ENCODE measurements at regions not wholly inside any gene's neighbourhood (a gene's known extent, or its start where the extent isn't known, plus 50 kb on each side); places are given as distances from the start of the nearest gene placed in this dataset.
"Not testable (repeated sequence)": the region's sequence is repeated elsewhere in the genome, so short reads cannot be mapped to it uniquely, and the experiment has no call there.

GRCh38 chr1:206256935-206257334 lies 53.6 kb downstream of the SRGAP2 start:
- DNase-seq = not testable (repeated sequence)

GRCh38 chr1:206261473-206261872 lies 58.1 kb downstream of the SRGAP2 start:
- DNase-seq = not testable (repeated sequence)

- not testable (repeated sequence) for DNase-seq
Measured at GRCh38 chr1:206262424-206262823, 59.1 kb downstream of the SRGAP2 start.

GRCh38 chr1:206264916-206265315 lies 61.6 kb downstream of the SRGAP2 start:
- not testable (repeated sequence) for DNase-seq

- not testable (repeated sequence) for DNase-seq
Measured at GRCh38 chr1:206271153-206271552, 67.8 kb downstream of the SRGAP2 start.

- DNase-seq = not testable (repeated sequence)
Measured at GRCh38 chr1:206273104-206273503, 69.8 kb downstream of the SRGAP2 start.

DNA sequence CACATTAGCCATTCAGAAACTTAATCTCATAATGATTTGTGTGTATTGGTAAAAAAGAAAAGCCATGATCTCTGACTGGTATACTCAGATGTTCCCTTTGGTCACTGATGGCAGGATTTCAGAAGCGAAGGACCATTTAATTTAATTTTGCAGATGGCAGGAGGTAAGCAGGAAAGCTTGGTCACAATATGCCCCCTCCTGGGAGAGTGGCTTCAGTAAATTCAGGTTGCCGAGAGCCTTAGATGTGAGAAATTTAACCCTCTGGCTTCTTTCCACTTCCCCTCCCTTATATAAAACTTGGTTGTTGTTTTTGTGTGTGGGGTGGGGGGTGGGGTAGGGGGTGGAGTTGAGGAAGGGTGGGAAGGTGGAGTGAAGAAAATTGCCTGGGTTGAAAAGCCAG lies 72.8 kb downstream of the SRGAP2 start:
- not testable (repeated sequence) for DNase-seq

DNA sequence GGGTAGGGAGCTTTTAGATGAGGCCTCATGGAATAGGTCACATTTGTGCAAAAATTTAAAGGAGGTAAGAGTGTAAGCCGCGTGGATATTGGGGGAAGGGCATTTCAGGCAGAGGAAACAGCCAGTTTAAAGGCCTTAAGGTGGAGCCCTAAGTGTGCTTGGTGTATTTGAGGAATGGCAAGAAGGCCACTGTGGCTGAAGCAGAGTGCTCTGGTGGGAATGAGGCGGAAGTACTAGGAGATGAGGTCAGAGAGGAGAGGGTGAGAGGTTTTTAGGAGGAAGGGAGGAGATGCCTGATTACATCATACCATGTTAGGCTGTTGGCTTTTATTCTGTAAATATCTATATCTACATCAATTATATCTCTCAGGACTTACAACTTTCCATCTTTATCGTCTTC lies 75.3 kb downstream of the SRGAP2 start:
- DNase-seq = not testable (repeated sequence)

DNA sequence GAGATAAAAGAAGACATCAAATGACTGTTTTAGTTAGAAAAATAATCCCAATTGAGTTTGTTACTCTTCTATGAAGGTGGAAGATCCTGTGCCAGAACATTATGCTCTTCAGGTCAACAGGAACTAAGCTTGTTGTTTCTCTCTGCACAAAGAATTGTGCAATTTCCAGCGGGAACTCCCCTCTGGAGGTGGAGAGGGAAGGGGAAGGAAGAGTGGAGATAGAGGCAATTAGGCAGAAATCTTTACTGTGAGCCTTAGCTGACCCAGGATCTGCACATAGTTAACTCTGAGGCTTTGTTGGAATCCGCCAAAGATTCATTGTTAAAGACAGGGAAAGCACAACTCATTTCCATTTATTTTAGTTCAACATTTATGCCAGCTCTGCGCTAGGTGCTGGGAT lies 77.3 kb downstream of the SRGAP2 start:
- DNase-seq = not testable (repeated sequence)

DNA sequence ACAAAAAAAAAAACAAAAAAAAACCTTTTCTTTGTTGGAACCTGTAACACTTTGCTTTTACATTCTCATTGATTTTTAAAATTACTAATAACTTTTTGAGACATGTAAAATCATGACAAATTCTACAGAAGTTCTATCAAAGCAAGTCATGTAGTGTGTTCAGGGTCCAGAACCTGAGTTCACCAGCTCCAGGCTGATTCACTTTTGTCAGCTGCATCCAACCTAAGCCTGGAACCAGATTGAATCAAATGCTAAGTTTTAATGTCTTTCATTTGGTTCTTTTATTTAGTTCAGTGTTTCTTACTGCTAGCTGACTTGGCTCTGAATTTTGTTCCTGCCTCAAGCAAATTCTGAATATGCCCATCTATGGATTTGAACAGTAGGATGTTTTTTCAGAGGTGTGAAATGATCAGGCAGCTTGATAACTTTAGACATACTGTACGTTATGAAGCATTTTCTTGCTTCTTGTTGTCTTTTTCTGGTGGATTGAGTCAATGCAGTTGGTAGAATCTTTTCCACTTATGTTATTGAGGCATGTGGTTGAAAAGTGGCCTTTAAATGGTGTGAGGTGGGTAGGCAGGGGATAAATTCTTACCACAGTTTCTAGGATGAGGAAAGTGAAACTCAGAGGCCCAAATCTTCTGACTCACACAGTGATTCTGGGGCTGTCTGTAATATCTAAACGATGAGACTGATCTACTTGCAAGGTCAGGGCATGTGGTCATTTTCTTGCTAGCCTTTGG lies 78.7 kb downstream of the SRGAP2 start:
- not testable (repeated sequence) for DNase-seq

DNA sequence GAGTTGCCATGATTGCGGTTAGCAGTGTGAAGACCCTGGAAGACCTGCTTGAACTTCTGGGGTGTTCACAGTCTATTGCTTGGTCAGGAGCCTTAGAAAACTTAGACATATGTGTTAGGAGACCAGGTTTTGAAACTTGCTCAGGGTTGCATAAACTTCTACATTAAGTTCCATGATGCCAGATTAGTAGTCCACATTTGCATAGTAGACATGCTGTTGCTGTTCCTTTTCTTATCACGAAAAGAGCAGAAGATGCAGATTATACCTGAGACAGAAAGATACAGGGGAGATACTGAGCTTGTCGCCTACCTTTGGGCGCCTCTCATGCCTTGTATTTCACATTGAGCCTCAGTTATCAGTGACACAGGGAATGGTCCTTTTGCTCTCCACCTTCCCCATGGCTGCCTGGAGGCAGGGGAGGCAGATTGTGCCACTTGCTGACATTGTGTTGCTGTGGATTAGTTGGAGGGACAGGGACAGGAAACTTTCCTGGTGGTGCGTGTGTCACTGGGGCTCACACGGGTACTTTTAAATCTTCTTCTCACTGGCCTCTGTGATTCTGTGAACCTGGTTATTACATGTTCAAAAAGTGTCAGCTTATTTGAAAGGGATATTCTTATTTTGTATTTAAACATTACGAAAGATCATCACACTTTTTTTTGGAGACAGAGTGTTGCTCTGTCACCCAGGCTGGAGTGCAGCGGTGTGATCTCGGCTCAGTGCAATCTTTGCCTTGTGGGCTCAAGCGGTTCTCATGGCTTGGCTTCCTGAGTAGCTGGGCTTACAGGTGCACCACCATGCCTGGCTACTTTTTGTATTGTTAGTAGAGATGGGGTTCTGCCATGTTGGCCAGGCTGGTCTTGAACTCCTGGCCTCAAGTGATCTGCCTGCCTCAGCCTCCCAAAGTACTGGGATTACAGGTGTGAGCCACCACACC lies 82.0 kb downstream of the SRGAP2 start:
- DNase-seq = not testable (repeated sequence)

DNA sequence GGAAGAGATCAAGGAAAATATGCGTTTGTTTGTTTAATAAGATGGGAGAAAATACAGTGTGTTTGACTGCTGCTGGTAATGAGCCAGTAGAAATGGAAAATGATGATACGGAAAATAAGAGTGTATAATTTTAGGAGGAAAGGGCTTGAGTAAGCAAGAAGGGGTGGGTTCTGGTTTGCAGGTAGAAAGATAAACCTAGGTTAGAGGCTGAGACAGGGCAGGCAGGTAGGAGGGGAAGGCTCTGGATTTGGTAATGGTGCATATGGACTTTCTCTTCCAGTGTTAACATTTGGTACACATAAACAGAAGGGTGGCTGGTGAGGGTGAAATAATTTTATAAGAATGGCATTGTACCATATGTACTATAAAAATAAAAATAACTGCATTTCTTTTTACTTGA lies 84.4 kb downstream of the SRGAP2 start:
- not testable (repeated sequence) for DNase-seq

GRCh38 chr1:206288453-206288852 lies 85.1 kb downstream of the SRGAP2 start:
- DNase-seq = not testable (repeated sequence)

DNA sequence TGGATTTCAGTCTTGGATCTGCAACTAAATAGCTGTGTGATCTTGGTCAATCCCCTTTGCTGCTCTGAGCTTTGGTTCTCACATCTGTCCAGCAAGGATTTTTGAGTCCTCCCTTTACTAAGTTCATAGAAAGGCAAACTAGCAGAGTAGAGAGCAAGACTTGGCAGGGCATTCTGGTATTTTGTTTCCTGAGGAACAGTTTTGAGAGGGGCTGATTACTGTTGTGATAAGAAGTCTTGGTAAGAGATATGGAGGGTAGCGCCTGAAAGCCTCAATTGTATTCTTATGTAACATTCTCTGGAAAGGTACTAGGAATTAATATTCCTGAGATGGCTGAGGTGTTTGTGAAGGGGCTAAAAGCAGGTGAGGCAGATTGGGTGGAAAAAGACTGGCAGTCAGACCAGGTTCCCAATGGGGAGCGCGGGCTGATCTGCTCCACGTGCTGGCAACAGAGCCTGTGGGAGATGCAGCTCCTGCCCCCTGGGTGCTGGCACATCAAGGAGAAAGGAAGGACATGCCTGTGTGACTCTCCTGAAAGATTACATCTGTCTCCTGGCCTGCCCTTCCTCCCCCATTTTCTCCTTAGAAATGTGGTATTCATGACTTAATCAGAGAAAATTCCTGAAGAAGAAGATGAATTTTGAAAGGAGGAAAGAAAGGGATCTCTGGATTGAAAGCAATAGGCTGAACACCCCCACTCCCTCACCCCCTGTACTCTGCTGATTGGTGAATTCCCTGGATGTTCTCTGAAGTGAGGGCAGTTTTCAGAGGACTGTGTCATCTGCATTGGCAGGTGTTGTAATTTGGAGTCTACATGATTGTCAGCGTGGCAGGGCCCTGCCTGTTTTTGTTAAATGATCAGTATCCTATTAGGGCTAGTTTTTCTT lies 94.0 kb downstream of the SRGAP2 start:
- DNase-seq = not testable (repeated sequence)

GRCh38 chr1:206298032-206298392 lies 94.7 kb downstream of the SRGAP2 start:
- not testable (repeated sequence) for DNase-seq

DNA sequence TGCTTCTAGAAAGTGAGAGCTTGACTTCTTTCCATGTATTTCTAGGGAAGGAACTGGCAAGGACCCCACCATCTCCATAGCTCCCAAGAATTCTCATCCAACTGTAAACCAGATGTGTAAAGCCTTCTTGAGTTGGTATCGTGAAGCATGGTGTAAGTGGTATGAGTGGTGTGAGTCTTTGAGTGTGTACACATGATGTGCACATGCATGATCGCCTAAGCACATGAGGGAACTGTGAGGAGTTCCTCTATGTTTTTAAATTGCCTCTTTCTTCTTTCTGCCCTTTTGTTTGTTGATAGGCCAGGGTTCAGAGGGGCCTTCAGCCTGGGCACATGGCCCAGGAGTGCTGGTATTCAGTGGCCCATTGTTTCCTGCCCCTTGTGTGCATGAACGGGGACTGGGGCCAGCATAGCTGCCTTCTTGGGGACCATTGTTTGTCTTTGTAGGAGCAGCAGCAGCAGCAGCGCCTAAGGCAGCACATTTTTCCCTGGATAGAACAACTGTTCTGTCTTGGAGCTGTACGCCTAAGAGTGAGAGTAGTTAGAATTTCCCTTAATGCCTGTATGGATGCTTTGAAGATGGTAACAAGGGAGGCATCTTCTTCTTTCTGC lies 95.9 kb downstream of the SRGAP2 start:
- DNase-seq = not testable (repeated sequence)

GRCh38 chr1:206299942-206300341 lies 96.6 kb downstream of the SRGAP2 start:
- not testable (repeated sequence) for DNase-seq

DNA sequence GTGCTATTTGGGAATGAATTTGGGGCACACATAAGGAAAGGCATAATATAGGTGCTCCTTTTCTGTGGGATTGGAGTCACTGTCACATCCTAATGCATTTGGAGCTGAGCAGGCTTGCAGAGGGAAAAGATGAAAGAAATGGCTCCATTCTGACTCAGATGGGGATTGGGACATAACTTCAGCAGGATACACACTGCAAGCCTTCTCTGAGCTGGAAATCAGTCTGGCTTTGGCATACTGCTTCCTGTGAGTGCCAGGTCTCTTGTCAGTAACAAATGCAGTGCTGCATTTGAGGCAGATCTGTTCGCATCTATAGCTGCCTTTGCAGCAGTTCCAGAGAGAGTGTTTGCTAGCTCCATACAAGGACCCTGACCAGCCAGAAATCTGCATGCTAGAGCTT lies 98.7 kb downstream of the SRGAP2 start:
- DNase-seq = not testable (repeated sequence)

- DNase-seq = not testable (repeated sequence)
Measured at GRCh38 chr1:206307442-206307841, 104.1 kb downstream of the SRGAP2 start.

DNA sequence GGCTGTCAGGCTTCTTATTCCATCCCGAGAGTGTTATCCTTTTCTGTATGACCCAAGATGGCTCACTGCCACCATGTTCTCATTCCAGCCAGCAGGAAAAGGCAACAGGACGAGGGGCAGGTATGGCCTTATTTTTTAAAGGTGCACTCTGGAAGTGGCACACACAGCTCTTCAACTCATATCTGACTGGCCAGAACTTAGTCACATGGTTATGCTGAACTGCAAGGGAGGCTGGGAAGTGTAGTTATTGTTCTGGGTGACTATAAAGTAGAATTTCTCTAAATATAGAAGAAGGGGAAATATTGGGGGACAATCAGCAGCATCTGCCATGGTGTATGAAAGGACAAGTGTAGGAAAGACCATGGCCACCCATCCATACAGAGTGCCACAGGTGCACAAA lies 107.6 kb downstream of the SRGAP2 start:
- not testable (repeated sequence) for DNase-seq

DNA sequence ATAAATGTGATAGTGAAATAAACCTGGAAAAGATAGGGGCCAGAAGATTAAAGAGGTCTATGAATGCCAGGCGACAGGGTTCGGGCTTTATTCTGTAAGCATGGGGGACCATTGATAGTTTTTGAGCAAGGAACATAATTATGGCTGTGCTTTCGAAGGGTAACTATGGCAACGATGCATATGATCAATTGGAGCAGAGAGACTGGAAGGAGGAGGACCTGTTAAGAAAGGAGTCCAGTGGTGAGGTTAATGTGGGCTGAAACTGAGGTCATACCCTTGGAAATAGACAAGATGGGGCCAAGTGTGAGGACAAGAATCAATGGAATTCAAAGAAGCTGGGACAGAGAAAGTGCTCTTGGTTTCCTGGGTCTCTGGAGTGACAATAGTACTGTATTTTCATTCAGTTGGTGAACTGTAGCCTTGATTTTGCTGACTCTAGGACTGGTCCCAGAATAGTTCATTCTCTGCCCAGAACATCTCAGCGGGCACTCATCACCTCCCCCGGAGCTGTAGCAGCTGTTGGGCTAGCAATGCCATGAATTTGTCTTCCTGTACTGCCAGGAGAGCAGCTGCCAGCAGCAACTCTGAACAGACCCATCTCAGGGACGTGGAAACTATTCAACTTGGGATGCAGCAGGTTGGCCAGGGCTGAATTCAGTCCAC lies 108.4 kb downstream of the SRGAP2 start:
- peak; percentile 49 for DNase-seq

Measured in hindlimb muscle (tissue), 1 donor.